LNCAP (cell line): ENCODE measurements at regions not wholly inside any gene's neighbourhood (a gene's known extent, or its start where the extent isn't known, plus 50 kb on each side); places are given as distances from the start of the nearest gene placed in this dataset.

Experiments
- CTCF ChIP-seq: fragments of 450-650 bp; IDR thresholded peaks from 2 replicates; pipeline ENCODE4 v1.5.1; 2017; ENCODE audit warnings: mild to moderate bottlenecking

- TF ChIP-seq CTCF: no peak
These were observed 210.3 kb upstream of the ZBED5 start for GRCh38 chr11:11068113-11068512.

GRCh38 chr11:11065396-11065795 is 207.5 kb upstream of the ZBED5 start:
- TF ChIP-seq CTCF: no peak

GRCh38 chr11:11057472-11057854 is 199.6 kb upstream of the ZBED5 start:
- no peak for TF ChIP-seq CTCF

GRCh38 chr11:11056749-11057471 is 199.1 kb upstream of the ZBED5 start:
- no peak for TF ChIP-seq CTCF

- TF ChIP-seq CTCF: no peak
These were observed 198.5 kb upstream of the ZBED5 start for GRCh38 chr11:11056316-11056715.

- TF ChIP-seq CTCF: no peak
These were observed 190.2 kb upstream of the ZBED5 start for GRCh38 chr11:11047851-11048610.

GRCh38 chr11:11046781-11047180 is 188.9 kb upstream of the ZBED5 start:
- TF ChIP-seq CTCF: no peak
